Retinal pigment epithelial cell (primary cell): ENCODE measurements at regions not wholly inside any gene's neighbourhood (a gene's known extent, or its start where the extent isn't known, plus 50 kb on each side); places are given as distances from the start of the nearest gene placed in this dataset.
A peak's percentile ranks its signal among the peaks of the same experiment; 100 is the strongest.

Source experiments
- DNase-seq: peaks from one replicate; pipeline ENCODE4 v3.0.0-alpha.2; 2010; ENCODE audit warnings: low read depth
- H3K4me3 ChIP-seq: 2 replicates; pipeline ENCODE4 v1.5.1; 2011; ENCODE audit warnings: mild to moderate bottlenecking, low read length, control low read depth, moderate library complexity
- CTCF ChIP-seq: conservative IDR thresholded peaks from 2 replicates; pipeline ENCODE4 v1.5.1; 2011; ENCODE audit warnings: low read depth, low read length, control low read depth, inconsistent platforms

GRCh38 chr13:38473305-38473704 is 123.7 kb downstream of the UFM1 start:
- H3K4me3 ChIP-seq = no peak overlapping the region
- DNase-seq = no peak
- TF ChIP-seq CTCF = no peak

- no peak for DNase-seq
- TF ChIP-seq CTCF = no peak
- H3K4me3 ChIP-seq = no peak overlapping the region
Observed at GRCh38 chr13:38477676-38478075, 128.0 kb downstream of the UFM1 start.

- no peak for DNase-seq
Observed at GRCh38 chr13:38483623-38484022, 134.0 kb downstream of the UFM1 start.

GRCh38 chr13:38490657-38491056 is 141.0 kb downstream of the UFM1 start:
- H3K4me3 ChIP-seq = no peak overlapping the region
- no peak for TF ChIP-seq CTCF
- no peak for DNase-seq

More at GRCh38 chr13:38483623-38484022, 134.0 kb downstream of the UFM1 start:
- TF ChIP-seq CTCF = no peak
- H3K4me3 ChIP-seq = no peak overlapping the region

- no peak for DNase-seq
- no peak for TF ChIP-seq CTCF
- no peak overlapping the region for H3K4me3 ChIP-seq
Observed at GRCh38 chr13:38494445-38494844, 144.8 kb downstream of the UFM1 start.

- no peak overlapping the region for H3K4me3 ChIP-seq
- DNase-seq = peak; percentile 74
- no peak for TF ChIP-seq CTCF
Observed at GRCh38 chr13:38496917-38497316, 147.3 kb downstream of the UFM1 start.

GRCh38 chr13:38498271-38498670 is 148.6 kb downstream of the UFM1 start:
- no peak for DNase-seq
- TF ChIP-seq CTCF = no peak
- no peak overlapping the region for H3K4me3 ChIP-seq
